HepG2 (cell line): ENCODE measurements at regions not wholly inside any gene's neighbourhood (a gene's known extent, or its start where the extent isn't known, plus 50 kb on each side); places are given as distances from the start of the nearest gene placed in this dataset.

Experiments
- CCAR2 ChIP-seq: fragments of 200-400 bp; formaldehyde crosslinking; optimal IDR thresholded peaks from 2 replicates; pipeline ENCODE3; 2018; ENCODE audit warnings: low read depth, mild to moderate bottlenecking, low read length, moderate library complexity
- CENPT ChIP-seq: sonication (generic); formaldehyde crosslinking; IDR thresholded peaks from 2 replicates; pipeline ENCODE4 v1.8.0; 2022; ENCODE audit warnings: low read depth, mild to moderate bottlenecking, moderate library complexity, missing genetic modification reagents
- HOXA7 ChIP-seq: sonication (generic); formaldehyde crosslinking; IDR thresholded peaks from 2 replicates; pipeline ENCODE4 v1.8.1; 2022; ENCODE audit warnings: mild to moderate bottlenecking, missing genetic modification reagents, moderate library complexity
- PCBP1 ChIP-seq: fragments of 200-400 bp; formaldehyde crosslinking; IDR thresholded peaks from 2 replicates; pipeline ENCODE4 v1.6.1; 2017; ENCODE audit warnings: mild to moderate bottlenecking, low read depth, low read length, borderline replicate concordance
- SIN3A ChIP-seq: IDR thresholded peaks from 2 replicates; pipeline ENCODE4 v1.6.1; 2011; ENCODE audit warnings: low read depth, mild to moderate bottlenecking, control low read depth, low read length, borderline replicate concordance
- SKI ChIP-seq: fragments of 450-650 bp; IDR thresholded peaks from one replicate; pipeline ENCODE4 v1.6.1; 2018; ENCODE audit warnings: mild to moderate bottlenecking; ENCODE audit not compliant: partially characterized antibody
- SMAD1 ChIP-seq: sonication (generic); formaldehyde crosslinking; IDR thresholded peaks from 2 replicates; pipeline ENCODE4 v1.4.0; 2020; ENCODE audit warnings: missing genetic modification reagents, low read depth, mild to moderate bottlenecking, borderline replicate concordance
- ZFP62 ChIP-seq: sonication (generic); formaldehyde crosslinking; IDR thresholded peaks from 2 replicates; pipeline ENCODE4 v1.4.0; 2020; ENCODE audit warnings: missing genetic modification reagents
- ZHX1 ChIP-seq: sonication (generic); formaldehyde crosslinking; IDR thresholded peaks from 2 replicates; pipeline ENCODE4 v1.8.1; 2022; ENCODE audit warnings: low read depth, mild to moderate bottlenecking, missing genetic modification reagents
- ZNF318 ChIP-seq: sonication (generic); formaldehyde crosslinking; IDR thresholded peaks from 2 replicates; pipeline ENCODE4 v1.4.0; 2020; ENCODE audit warnings: mild to moderate bottlenecking, missing genetic modification reagents
- ZNF570 ChIP-seq: sonication (generic); formaldehyde crosslinking; IDR thresholded peaks from 2 replicates; pipeline ENCODE4 v1.4.0; 2020; ENCODE audit warnings: mild to moderate bottlenecking, missing genetic modification reagents, borderline replicate concordance
- TF ChIP-seq, protein P1 (sequence below): sonication (generic); formaldehyde crosslinking; IDR thresholded peaks from 2 replicates; pipeline ENCODE4 v1.5.0; 2020; ENCODE audit warnings: mild to moderate bottlenecking, missing genetic modification reagents, moderate library complexity
- TF ChIP-seq, protein P2 (sequence below): IDR thresholded peaks from 2 replicates; pipeline ENCODE4 v1.6.1; 2012; ENCODE audit warnings: inconsistent platforms
- TF ChIP-seq, protein P3 (sequence below): IDR thresholded peaks from 2 replicates; pipeline ENCODE4 v1.6.1; 2016; ENCODE audit warnings: missing biosample characterization, missing genetic modification reagents, low read depth

DNA sequence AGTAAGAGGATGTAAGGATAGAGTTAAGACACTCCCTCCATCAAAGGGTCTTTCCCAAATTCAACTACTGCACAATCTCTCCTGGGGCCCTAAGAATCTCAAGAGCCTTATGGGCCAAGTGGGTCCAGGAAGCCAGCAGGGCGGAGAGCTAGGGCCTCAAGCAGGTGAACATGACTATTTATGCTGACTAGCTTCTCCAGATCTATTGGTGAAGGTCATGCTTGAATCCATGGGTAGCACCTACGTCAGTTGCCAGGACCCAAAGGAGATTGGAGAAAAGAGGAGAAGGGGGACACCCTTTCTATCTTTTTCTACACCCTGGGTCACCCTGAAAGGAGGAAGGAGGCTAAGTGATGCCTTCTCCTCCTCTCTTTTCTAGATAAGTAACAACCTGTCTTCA lies 534.2 kb upstream of the MIS18BP1 start:
- TF ChIP-seq SKI (no peak), HOXA7 (no peak), ZNF318 (CRISPR knock-in tag) (no peak), SMAD1 (CRISPR knock-in tag) (no peak), CENPT (CRISPR knock-in tag) (no peak), ZHX1 (CRISPR knock-in tag) (no peak), ZFP62 (no peak), CCAR2 (no peak), ZNF570 (CRISPR knock-in tag) (no peak), SIN3A (no peak), PCBP1 (no peak)
- TF ChIP-seq, protein P1, sequence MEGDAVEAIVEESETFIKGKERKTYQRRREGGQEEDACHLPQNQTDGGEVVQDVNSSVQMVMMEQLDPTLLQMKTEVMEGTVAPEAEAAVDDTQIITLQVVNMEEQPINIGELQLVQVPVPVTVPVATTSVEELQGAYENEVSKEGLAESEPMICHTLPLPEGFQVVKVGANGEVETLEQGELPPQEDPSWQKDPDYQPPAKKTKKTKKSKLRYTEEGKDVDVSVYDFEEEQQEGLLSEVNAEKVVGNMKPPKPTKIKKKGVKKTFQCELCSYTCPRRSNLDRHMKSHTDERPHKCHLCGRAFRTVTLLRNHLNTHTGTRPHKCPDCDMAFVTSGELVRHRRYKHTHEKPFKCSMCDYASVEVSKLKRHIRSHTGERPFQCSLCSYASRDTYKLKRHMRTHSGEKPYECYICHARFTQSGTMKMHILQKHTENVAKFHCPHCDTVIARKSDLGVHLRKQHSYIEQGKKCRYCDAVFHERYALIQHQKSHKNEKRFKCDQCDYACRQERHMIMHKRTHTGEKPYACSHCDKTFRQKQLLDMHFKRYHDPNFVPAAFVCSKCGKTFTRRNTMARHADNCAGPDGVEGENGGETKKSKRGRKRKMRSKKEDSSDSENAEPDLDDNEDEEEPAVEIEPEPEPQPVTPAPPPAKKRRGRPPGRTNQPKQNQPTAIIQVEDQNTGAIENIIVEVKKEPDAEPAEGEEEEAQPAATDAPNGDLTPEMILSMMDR (CRISPR knock-in tag) = no peak
- TF ChIP-seq, protein P2, sequence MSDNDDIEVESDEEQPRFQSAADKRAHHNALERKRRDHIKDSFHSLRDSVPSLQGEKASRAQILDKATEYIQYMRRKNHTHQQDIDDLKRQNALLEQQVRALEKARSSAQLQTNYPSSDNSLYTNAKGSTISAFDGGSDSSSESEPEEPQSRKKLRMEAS = no peak
- TF ChIP-seq, protein P3, sequence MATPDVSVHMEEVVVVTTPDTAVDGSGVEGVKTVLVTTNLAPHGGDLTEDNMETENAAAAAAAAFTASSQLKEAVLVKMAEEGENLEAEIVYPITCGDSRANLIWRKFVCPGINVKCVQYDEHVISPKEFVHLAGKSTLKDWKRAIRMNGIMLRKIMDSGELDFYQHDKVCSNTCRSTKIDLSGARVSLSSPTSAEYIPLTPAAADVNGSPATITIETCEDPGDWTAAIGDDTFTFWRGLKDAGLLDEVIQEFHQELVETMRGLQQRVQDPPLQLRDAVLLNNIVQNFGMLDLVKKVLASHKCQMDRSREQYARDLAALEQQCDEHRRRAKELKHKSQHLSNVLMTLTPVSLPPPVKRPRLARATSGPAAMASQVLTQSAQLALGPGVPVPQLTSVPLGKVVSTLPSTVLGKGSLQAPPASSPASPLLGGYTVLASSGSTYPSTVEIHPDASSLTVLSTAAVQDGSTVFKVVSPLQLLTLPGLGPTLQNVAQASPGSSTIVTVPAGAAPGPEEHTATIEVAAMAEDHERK (CRISPR knock-in tag) = no peak
